Fibroblast of lung (primary cell): ENCODE measurements at regions not wholly inside any gene's neighbourhood (a gene's known extent, or its start where the extent isn't known, plus 50 kb on each side); places are given as distances from the start of the nearest gene placed in this dataset.

Experiments
- DNase-seq, 2 donors: peaks; one replicate each; pipeline versions ENCODE4 v3.0.0 to v3.0.0-alpha.2; 2010; ENCODE audit warnings: low read depth in 2 of 2
- H2AFZ ChIP-seq: 2 replicates; pipeline ENCODE4 v1.5.1; 2012; ENCODE audit warnings: low read length, control low read depth, inconsistent platforms
- H3K27ac ChIP-seq: 2 replicates; pipeline ENCODE4 v1.5.1; 2011; ENCODE audit warnings: low read length, control low read depth; ENCODE audit not compliant: insufficient read depth
- H3K27me3 ChIP-seq: 2 replicates; pipeline ENCODE4 v1.5.1; 2011; ENCODE audit warnings: mild to moderate bottlenecking, low read length; ENCODE audit not compliant: control insufficient read depth, insufficient read depth
- H3K36me3 ChIP-seq: 2 replicates; pipeline ENCODE4 v1.5.1; 2011; ENCODE audit warnings: low read length; ENCODE audit not compliant: control insufficient read depth, insufficient read depth
- H3K4me1 ChIP-seq: 2 replicates; pipeline ENCODE4 v1.5.1; 2011; ENCODE audit warnings: low read length; ENCODE audit not compliant: control insufficient read depth, insufficient read depth; ENCODE audit errors: extremely low read depth
- H3K4me2 ChIP-seq: 2 replicates; pipeline ENCODE4 v1.5.1; 2011; ENCODE audit warnings: low read length, control low read depth; ENCODE audit not compliant: insufficient read depth; ENCODE audit errors: extremely low read depth
- H3K4me3 ChIP-seq, 4 experiments: fragments of 200-600 bp in 1 of 4; sonication (generic) in 1 of 4; replicated peaks in 1 of 4; 2 replicates each; pipeline ENCODE4 v1.5.1; 2011 to 2016; ENCODE audit warnings: low read length in 4 of 4, low read depth in 3 of 4, mild to moderate bottlenecking in 3 of 4, control low read depth in 2 of 4, inconsistent platforms in 1 of 4, mixed read lengths in 1 of 4; ENCODE audit not compliant: insufficient read depth in 1 of 4; ENCODE audit errors: control extremely low read depth in 1 of 4
- H3K79me2 ChIP-seq: 2 replicates; pipeline ENCODE4 v1.5.1; 2012; ENCODE audit warnings: mild to moderate bottlenecking, low read length, inconsistent platforms; ENCODE audit not compliant: control insufficient read depth, insufficient read depth
- H3K9ac ChIP-seq: 2 replicates; pipeline ENCODE4 v1.5.1; 2011; ENCODE audit warnings: mild to moderate bottlenecking, low read length, control low read depth; ENCODE audit not compliant: insufficient read depth
- H3K9me3 ChIP-seq: 2 replicates; pipeline ENCODE4 v1.5.1; 2012; ENCODE audit warnings: low read depth, low read length; ENCODE audit not compliant: control insufficient read depth, insufficient read depth
- H4K20me1 ChIP-seq: 2 replicates; pipeline ENCODE4 v1.5.1; 2011; ENCODE audit warnings: low read length; ENCODE audit not compliant: control insufficient read depth, insufficient read depth; ENCODE audit errors: extremely low read depth
- CTCF ChIP-seq, 2 donors: IDR thresholded peaks in 1 of 2; conservative IDR thresholded peaks in 1 of 2; 1 replicate in 1 of 2; 2 replicates in 1 of 2; pipeline ENCODE4 v1.5.1; 2011 to 2012; ENCODE audit warnings: low read length in 2 of 2, control low read depth in 1 of 2, inconsistent platforms in 1 of 2, low read depth in 1 of 2, mild to moderate bottlenecking in 1 of 2
- EZH2 ChIP-seq: IDR thresholded peaks from 2 replicates; pipeline ENCODE4 v1.5.1; 2012; ENCODE audit warnings: low read length, control low read depth, mild to moderate bottlenecking; ENCODE audit errors: missing control alignments

DNA sequence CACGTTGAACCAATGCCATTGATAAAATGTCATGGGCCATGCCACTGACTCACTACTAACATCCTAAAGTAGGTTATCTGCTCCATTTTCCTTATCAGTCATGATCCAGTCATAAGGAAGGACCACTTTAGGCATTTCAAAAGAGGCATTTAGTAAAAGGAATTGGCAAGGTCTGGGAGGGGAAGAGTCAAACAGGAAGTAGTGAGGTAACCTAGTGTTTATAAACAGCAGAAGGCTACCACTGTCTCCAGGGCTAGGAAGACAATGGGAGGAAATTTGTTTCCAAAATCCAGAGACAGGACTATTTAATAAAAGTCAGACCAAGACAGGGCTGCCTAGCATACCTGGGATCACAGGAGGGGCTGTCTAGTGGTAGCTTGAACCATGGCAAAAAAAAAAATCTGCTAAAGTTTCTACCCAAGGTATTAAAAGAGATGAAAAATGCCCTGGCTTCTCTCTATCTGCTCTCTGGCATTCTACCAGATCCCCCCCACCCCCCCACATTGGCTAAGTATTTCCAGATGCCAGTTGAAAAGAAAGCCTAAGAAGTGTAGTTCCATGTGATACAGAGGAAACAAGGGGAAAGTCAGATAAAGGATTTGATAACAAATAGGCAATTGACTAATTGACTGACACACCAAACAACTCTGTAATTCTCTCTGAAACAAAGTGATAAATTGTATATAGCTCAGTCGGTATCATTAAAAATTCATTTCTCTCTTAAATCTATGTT lies 50.4 kb upstream of the C11orf87 start:
- no peak for DNase-seq
- no peaks in the 10 kb centered on the region for H4K20me1 ChIP-seq
- no peak overlapping the region for H3K9ac ChIP-seq
- H3K79me2 ChIP-seq, result no peaks in the 10 kb centered on the region
- H3K4me3 ChIP-seq, result no peak overlapping the region
- no peak overlapping the region for H3K27ac ChIP-seq
- no peaks in the 10 kb centered on the region for H3K36me3 ChIP-seq
- H3K27me3 ChIP-seq, result no peaks in the 10 kb centered on the region
- H3K4me2 ChIP-seq, result no peak overlapping the region
- no peaks in the 10 kb centered on the region for H3K9me3 ChIP-seq
- no peaks in the 10 kb centered on the region for H3K4me1 ChIP-seq
- TF ChIP-seq CTCF (conservative IDR thresholded peaks at IDR 0.05 in 1 of 2, IDR thresholded peaks at IDR 0.05 in 1 of 2; ENCODE audit: low read depth in 1 of 2, low read length in 2 of 2) (no peak), EZH2 (no peak)
- H2AFZ ChIP-seq, result no peak overlapping the region
